LoVo (cell line): ENCODE measurements at regions not wholly inside any gene's neighbourhood (a gene's known extent, or its start where the extent isn't known, plus 50 kb on each side); places are given as distances from the start of the nearest gene placed in this dataset.

ENCODE experiments used
- DNase-seq: peaks from one replicate; pipeline ENCODE4 v3.0.0-alpha.2; 2016; ENCODE audit warnings: low spot score

- DNase-seq: no peak
These were observed 50.5 kb upstream of the GUCY1A1 start for GRCh38 chr4:155616117-155616516.

- DNase-seq: no peak
These were observed 51.4 kb upstream of the GUCY1A1 start for GRCh38 chr4:155615081-155615887.

DNA sequence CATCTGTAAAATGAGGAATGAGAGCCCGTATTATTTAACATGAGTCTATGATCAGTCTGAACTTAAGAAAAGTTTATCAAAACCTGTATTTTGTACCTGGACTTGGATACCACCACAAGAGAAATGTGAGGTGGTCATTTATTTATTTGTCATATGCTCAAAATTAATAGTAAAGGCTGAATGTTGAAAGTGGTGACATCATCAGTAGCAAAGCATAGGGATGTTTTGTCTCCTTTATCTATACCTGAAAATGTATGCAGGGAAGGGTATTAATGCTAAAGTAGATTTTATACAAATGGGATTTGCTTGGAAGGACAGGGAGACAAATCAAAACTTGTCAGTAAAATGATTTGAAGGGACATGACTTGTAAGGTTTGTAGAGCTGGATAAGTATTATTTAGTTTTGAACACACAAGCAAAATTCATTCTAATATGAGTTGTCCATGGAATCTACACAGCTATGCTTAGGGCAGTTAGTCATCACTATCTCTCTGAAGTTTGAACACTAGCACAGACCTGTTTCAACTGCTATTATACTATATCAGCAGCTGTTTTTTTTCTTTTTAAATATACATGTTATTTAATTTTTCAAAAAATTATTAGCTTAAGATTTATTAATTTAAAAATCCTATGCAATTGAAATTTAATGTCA, 52.4 kb upstream of the GUCY1A1 start:
- no peak for DNase-seq

GRCh38 chr4:155612074-155612473, 54.6 kb upstream of the GUCY1A1 start:
- DNase-seq: no peak

GRCh38 chr4:155611501-155611900, 55.1 kb upstream of the GUCY1A1 start:
- no peak for DNase-seq

- DNase-seq: no peak
These were observed 56.5 kb upstream of the GUCY1A1 start for GRCh38 chr4:155610143-155610542.

DNA sequence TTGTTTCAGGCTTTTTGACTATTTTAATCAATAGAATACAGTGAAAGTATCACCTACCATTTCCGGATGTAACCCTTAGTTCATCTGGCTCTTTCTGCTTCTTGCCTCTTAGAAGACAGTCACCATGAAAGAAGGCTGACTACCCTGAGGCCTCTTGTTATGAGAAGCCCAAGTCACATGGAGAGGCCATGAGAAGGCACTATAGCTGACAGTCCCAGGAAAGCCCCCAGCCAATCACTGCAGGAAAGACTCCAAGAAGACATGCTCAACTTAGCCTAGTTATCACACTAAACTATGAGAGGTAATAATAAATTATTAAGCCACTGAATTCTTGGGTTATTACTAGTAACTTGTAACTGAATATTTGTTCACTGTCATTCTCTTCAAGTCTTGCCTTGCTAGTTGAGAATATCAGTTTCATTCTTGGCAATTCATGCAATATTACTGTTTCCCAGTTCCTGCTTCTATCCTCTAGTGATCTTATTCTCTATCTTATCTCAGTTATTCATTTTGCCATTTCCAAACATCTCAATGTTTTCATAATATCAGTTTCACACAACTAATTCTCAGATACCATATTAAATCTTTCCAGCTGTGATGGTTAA, 57.1 kb upstream of the GUCY1A1 start:
- no peak for DNase-seq

GRCh38 chr4:155608225-155608885, 58.3 kb upstream of the GUCY1A1 start:
- DNase-seq: no peak

DNA sequence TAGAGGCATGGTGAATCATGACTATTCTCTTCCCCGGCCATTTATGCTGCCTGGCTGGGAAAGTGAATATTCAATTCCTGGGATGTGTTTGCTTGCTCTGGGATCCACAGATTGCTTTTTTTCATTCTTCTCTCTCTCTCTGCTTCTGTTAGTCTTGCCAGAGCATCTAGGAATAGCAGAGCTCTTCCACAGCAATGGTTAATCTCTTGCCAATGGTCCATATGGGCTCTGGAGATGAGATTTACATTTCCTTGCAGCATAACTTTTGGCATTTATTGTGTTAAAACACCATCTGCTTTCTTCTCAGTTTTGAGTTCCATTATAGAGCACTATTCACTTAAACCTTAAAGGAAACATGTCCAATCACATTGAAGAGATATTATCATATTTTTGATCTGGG, 59.2 kb upstream of the GUCY1A1 start:
- no peak for DNase-seq

DNA sequence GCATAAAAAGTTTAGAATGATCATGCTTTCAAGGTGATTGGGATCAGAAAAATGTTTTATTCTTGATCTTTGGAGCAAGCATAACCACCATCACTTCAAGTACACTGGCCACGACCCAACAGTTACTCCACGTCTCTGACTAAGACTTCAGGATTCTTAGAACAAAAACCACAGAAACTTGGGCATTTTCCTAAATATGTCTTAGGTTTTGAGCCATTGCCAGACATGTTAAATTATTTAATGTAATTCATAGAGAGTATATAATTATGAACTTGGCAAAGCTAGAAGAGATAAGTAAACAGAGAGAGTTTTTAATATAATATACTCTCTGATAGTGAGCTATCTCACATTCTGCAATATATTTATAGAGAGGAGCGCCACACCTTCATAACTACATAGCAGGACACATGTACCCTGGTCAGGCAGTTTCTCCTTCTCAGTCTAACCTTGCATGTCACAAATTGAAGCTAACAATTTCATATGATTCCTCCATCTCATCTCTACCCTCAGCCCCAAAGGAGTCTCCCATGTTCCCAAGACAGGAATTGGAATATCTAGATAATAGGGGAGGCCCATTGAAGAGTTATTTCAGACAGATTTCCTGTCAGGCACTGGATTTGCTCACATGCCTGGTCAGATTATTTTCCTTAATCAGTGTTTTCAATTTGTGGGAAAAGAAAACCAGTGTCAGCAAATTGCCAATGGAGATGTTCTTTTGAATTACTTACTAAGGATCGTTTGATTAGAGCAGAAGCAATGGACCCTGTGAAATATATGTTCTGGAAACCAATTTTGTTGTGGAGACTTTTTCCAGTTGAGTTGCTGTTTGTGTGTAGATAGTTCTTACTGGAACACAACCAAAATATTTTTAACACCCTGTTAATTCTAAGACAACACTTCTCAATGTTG, 61.7 kb upstream of the GUCY1A1 start:
- peak; percentile 22 for DNase-seq

GRCh38 chr4:155603360-155603891, 63.2 kb upstream of the GUCY1A1 start:
- DNase-seq: no peak

DNA sequence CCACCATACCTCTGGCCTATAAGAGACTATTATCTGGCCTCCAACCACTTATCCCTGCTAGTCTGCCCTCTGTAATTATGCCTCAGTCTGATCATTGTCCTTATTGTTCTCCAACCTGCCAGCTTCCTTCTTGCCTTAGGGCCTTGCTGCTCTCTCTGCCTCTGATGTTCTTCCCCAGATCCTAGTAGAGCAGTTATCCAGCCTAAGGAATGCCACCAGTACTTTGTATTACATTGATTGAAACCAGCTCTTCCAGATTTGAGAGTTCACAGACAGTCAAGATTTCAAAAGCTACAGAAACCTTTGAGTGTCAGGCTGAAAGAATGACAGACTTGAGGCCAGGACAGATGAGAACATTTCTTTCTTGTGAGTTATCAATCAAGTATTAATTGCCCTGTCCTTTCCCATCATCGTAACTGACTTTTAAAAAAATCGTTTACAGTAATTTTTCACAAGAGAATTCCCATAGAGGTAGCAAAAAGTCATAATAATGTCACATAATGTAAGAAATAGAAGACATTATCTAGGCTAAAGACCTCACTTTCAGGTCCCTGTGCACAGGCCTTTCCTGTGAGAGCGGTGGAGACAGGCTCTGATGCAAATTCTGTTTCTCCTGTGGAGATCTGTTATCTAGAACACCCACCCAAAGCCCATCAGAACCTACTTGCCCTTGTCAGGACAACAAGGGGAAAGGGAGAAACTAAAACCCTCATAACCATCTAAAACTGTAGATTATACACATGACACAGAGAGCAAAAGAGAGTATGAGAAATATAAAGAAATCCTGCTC, 64.1 kb upstream of the GUCY1A1 start:
- DNase-seq: no peak

DNA sequence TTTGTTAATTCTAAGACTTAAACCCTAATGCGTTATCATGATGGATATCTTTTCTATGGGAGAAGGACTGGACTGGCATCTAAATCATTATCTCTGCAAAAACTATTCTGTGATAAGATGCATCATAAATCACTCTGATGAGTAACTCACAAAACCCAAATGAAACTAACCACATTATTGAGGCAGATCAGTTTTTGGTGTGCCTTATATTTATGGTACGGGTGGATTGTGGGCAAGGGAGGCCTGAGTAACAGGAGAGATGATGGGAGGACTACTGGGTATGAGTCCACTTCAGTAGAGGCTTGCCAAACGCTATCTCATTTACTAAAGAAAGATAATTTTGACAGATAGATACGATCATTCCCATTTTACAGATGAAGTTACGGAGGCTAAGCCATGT, 66.4 kb upstream of the GUCY1A1 start:
- DNase-seq: no peak

DNA sequence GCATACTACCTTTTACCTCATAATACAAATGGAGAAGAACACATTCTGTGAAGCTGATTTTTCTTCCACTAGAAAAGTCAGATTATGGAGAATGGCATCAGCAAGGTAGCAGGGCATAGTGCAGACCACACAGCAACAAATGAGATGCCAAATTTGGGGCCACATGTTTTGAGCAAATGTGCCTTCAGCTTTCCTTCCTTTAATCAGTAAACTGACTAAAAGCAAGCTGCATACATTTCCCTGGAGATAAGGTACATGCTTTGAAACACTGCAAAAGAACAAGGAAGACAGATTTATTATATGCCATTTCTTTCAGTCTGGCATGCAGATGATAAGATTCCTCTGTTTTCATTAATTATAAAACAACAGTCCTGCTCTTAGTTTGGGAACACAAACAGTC, 67.1 kb upstream of the GUCY1A1 start:
- no peak for DNase-seq

DNA sequence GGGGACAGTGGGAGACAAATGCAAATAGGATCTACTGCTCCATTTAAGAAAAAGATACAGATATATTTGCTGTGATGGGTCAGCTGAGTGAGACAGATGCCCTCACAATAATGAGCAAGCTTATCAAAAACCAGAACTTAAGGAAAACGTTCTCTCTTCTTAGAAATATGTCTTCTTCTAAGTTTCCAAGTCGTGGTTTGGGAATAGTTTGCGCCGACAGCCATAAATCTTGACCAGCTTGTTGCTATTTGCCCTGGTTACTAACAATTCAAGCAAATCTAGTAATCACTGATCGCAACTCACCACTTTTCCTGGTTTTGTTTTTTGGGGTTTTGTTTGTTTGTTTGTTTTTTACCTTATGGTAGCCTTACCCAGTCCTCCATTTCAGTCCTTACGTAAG, 67.6 kb upstream of the GUCY1A1 start:
- DNase-seq: no peak

DNA sequence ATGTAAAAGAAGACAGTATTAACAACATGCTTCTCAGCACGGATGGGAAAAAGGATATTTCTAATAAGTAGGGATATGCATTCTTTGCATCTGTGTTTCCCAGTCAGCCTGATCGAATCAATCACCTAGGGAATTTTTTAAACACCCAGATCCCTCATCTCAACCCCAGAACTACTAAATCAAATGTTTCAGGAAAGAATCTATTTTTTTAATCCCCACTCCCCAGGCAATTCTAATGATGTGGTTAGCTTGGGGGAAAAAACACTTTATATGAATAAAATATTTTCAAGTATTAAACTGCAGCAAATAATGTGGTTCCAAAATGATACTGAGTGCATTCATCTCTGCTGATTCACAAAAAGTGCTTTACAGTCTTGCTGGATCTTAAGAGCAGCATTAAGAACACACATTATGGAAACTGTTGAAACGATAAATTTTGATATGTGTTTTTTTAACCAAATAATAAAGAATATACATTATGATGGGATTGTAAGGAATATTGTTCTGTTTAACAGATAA, 68.7 kb upstream of the GUCY1A1 start:
- DNase-seq: no peak

DNA sequence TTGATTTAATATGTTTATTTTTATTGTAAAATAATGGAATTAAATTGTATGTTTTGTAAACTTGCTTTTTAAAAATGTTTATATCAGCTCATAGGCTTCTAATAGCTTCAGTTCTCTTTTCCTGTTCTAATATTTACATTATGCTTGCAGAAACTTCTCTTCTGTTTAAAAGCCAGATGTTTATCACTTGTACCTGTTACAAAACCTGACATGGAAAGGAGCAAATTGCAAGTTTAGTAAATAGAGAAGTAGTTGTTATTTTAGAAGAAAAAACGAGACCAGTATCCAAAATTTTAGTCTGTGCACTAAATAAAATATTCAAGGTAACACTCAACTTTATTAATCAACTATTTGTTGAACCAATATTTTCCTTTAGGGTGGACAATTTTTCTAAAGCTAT, 69.4 kb upstream of the GUCY1A1 start:
- DNase-seq: no peak

GRCh38 chr4:155593793-155594192, 72.9 kb upstream of the GUCY1A1 start:
- DNase-seq: no peak

DNA sequence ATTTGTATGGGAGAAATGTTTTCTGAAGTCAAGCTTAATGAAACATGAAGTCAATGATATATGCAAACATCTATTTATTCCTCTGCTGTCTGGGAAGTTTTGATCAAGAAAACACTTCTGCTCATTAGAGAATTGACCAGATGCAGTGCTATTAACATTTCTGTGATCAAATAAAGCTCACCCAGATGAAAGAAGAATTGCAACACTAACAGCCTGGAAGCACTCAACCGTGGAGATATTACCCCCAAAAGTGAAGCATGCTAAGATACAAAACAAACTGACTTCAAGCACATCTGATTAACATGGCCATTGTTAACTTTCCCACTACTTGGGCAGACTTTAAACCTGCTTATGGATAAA, 73.7 kb upstream of the GUCY1A1 start:
- DNase-seq: no peak

DNA sequence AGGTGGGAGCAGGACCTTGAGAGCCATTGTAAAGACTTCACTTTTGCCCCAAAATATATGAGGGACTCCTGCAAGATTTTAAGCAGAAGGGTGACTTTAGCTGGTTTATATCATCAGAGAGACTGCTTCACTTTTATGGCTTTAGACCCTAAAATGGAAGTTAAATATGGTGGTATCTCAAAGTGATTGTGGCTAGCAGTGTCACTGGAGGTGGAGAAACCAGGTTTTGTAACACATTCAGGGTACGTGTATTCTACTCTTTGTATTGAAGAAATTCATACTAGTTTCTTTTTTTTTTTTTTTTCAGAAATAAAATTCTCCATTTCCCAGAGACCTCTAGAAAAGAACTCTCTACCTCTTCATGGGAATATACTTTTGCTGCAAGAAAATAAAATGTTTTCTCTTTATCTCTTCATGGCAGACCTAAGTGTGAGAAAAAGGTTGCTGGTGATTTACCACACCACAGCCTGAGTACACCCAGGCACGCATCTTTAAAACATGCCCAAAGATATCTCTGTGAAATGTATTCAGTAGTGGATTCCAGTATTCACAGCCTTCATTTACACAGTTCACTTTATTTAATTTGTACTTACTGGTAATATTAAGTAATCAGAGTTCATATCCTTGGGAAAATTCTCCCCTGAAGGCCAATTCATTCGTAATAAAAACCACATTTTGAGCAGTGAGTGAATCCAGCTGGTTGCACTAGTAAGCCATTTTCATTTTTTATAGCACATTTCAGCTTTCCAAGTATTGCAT, 74.3 kb upstream of the GUCY1A1 start:
- no peak for DNase-seq
